Body of pancreas (tissue), 4 donors: ENCODE measurements at regions not wholly inside any gene's neighbourhood (a gene's known extent, or its start where the extent isn't known, plus 50 kb on each side); places are given as distances from the start of the nearest gene placed in this dataset.

ENCODE experiments used
- POLR2A ChIP-seq, 3 donors: fragments of 450-650 bp; IDR thresholded peaks; one replicate each; pipeline ENCODE4 v1.6.1; 2016; ENCODE audit warnings: antibody characterized with exemption in 3 of 3, mild to moderate bottlenecking in 2 of 3
- TF ChIP-seq, protein P1 (sequence below), 7 experiments: fragments of 450-650 bp in 4 of 7; fragments of 200-600 bp in 3 of 7; sonication (generic) in 3 of 7; IDR thresholded peaks; one replicate each; pipeline ENCODE4 v1.5.1; 2016 to 2019; ENCODE audit warnings: antibody characterized with exemption in 7 of 7

DNA sequence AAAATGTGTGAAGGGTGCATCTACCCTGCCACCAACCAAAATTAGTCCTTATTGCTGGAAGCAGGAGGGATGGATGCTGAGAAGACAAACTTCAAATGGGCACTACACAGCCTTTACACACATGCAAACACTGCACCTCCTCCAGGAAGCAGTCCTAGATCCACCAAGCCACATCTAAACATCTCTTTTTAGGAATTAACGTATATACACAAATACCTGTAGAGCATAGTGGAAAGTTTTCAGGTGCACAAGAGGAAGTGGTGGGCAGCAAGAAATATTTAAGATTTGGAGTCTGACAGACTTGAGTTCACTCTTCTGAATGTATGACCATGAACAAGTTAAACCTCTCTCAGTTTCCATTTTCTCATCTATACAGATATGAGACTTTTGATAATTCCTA, 456.6 kb upstream of the PROK2 start:
- no peak for TF ChIP-seq POLR2A (IDR thresholded peaks at IDR 0.05)
- TF ChIP-seq, protein P1, sequence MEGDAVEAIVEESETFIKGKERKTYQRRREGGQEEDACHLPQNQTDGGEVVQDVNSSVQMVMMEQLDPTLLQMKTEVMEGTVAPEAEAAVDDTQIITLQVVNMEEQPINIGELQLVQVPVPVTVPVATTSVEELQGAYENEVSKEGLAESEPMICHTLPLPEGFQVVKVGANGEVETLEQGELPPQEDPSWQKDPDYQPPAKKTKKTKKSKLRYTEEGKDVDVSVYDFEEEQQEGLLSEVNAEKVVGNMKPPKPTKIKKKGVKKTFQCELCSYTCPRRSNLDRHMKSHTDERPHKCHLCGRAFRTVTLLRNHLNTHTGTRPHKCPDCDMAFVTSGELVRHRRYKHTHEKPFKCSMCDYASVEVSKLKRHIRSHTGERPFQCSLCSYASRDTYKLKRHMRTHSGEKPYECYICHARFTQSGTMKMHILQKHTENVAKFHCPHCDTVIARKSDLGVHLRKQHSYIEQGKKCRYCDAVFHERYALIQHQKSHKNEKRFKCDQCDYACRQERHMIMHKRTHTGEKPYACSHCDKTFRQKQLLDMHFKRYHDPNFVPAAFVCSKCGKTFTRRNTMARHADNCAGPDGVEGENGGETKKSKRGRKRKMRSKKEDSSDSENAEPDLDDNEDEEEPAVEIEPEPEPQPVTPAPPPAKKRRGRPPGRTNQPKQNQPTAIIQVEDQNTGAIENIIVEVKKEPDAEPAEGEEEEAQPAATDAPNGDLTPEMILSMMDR (IDR thresholded peaks at IDR 0.05): no peak
